ENCODE measurements at regions not wholly inside any gene's neighbourhood (a gene's known extent, or its start where the extent isn't known, plus 50 kb on each side); places are given as distances from the start of the nearest gene placed in this dataset.

- BruUV-seq (replicated peaks) = no TSS peak
- CTCF ChIA-PET = no interaction called here
- Histone ChIP-seq H3K79me2 (ENCODE audit: insufficient read depth, low read length) (no peaks in the 10 kb centered on the region), H3K4me3 (replicated peaks in 1 of 2; ENCODE audit: low read depth in 1 of 2, low read length in 2 of 2) (no peak overlapping the region), H3K27me3 (ENCODE audit: insufficient read depth, low read length) (no peaks in the 10 kb centered on the region; the same call in 1 of the 2 replicates), H3K9ac (ENCODE audit: low read length) (no peak overlapping the region), H3K9me2 (ENCODE audit: insufficient read depth) (no peaks in the 10 kb centered on the region), H4K20me1 (ENCODE audit: insufficient read depth) (no peaks in the 10 kb centered on the region), H3K4me2 (ENCODE audit: low read length) (no peak overlapping the region), H3K9me3 (ENCODE audit: control insufficient read depth in 1 of 2, insufficient read depth in 1 of 2, low read depth in 1 of 2, low read length in 2 of 2) (no peaks in the 10 kb centered on the region), H2AFZ (ENCODE audit: low read depth, low read length, poor library complexity, severe bottlenecking) (no peak overlapping the region), H3K36me3 (ENCODE audit: control insufficient read depth in 1 of 2, insufficient read depth in 2 of 2, low read length in 2 of 2) (no peaks in the 10 kb centered on the region), H3K4me1 (ENCODE audit: control insufficient read depth in 1 of 2, insufficient read depth in 2 of 2, low read length in 2 of 2) (no peaks in the 10 kb centered on the region), H3K27ac (ENCODE audit: low read depth, low read length) (no peak overlapping the region)
- TF ChIP-seq ZFX (IDR thresholded peaks at IDR 0.05) (no peak), ATF3 (IDR thresholded peaks at IDR 0.05) (no peak), CBX3 (IDR thresholded peaks at IDR 0.05; ENCODE audit: low read depth) (no peak), EZH2 (IDR thresholded peaks at IDR 0.05) (no peak), REST (IDR thresholded peaks at IDR 0.05; ENCODE audit: low read depth) (no peak), JUND (IDR thresholded peaks at IDR 0.05) (no peak), YY1 (IDR thresholded peaks at IDR 0.05; ENCODE audit: extremely low read depth, insufficient replicate concordance, low read depth, low read length) (no peak), CTCF (IDR thresholded peaks at IDR 0.05 in 2 of 3, conservative IDR thresholded peaks at IDR 0.05 in 1 of 3; ENCODE audit: borderline replicate concordance in 1 of 3, insufficient read depth in 1 of 3, low read depth in 2 of 3, low read length in 2 of 3) (no peak), EZH2phosphoT487 (IDR thresholded peaks at IDR 0.05; ENCODE audit: borderline replicate concordance) (no peak), SP1 (IDR thresholded peaks at IDR 0.05; ENCODE audit: low read depth) (no peak), MAX (IDR thresholded peaks at IDR 0.05) (no peak), POLR2A (IDR thresholded peaks at IDR 0.05; ENCODE audit: borderline replicate concordance, extremely low read depth, insufficient read depth, insufficient read length) (no peak), SIN3A (IDR thresholded peaks at IDR 0.05; ENCODE audit: low read depth) (no peak), FOSL1 (IDR thresholded peaks at IDR 0.05; ENCODE audit: low read depth) (no peak), EGR1 (IDR thresholded peaks at IDR 0.05; ENCODE audit: low read depth) (no peak)
- RAD21 ChIA-PET (ENCODE audit: low non-redundant PET in 1 of 2, low total read pairs in 2 of 2, uncharacterized antibody in 2 of 2, unreplicated experiment in 2 of 2) = no interaction called here
- no peak for DNase-seq (ENCODE audit: low read depth, low spot score)
- intact Hi-C loops (cut with micrococcal nuclease) = no loop called here
- no peak for ATAC-seq
- POLR2A ChIA-PET = no interaction called here
Measured at GRCh38 chr1:34319218-34319617, 142.5 kb downstream of the C1orf94 start.

All from HCT116 (cell line).